OCI-LY3 (cell line): ENCODE measurements at regions not wholly inside any gene's neighbourhood (a gene's known extent, or its start where the extent isn't known, plus 50 kb on each side); places are given as distances from the start of the nearest gene placed in this dataset.

Experiments used
- H2AFZ ChIP-seq: fragments of 200-600, 300-600 bp; shearing (Covaris generic); 2 replicates; pipeline ENCODE4 v1.6.0; 2014; ENCODE audit warnings: antibody characterized with exemption, low read depth, low read length
- H3K27ac ChIP-seq: fragments of 200-600, 300-600 bp; sonication (generic); 2 replicates; pipeline ENCODE4 v1.5.1; 2014; ENCODE audit warnings: mild to moderate bottlenecking, low read length, moderate library complexity, mixed read lengths
- H3K27me3 ChIP-seq: fragments of 200-600, 300-600 bp; sonication (generic); 2 replicates; pipeline ENCODE4 v1.6.1; 2014; ENCODE audit warnings: low read depth, low read length, mixed read lengths
- H3K36me3 ChIP-seq: fragments of 200-600, 300-600 bp; sonication (generic); replicated peaks from 2 replicates; pipeline ENCODE3; 2014; ENCODE audit warnings: low read depth, low read length, mixed read lengths
- H3K4me1 ChIP-seq: fragments of 300-600, 200-600 bp; sonication (generic); 2 replicates; pipeline ENCODE4 v1.6.1; 2014; ENCODE audit warnings: low read length, mixed read lengths
- H3K4me2 ChIP-seq: fragments of 200-600, 300-600 bp; sonication (generic); 2 replicates; pipeline ENCODE4 v1.6.1; 2014; ENCODE audit warnings: low read length, mixed read lengths
- H3K4me3 ChIP-seq: fragments of 300-600, 200-600 bp; sonication (generic); 2 replicates; pipeline ENCODE4 v1.5.1; 2014; ENCODE audit warnings: antibody characterized with exemption, mild to moderate bottlenecking, low read length, moderate library complexity
- H3K79me2 ChIP-seq: fragments of 300-600, 200-600 bp; shearing (Covaris generic); 2 replicates; pipeline ENCODE4 v1.6.1; 2014; ENCODE audit warnings: mild to moderate bottlenecking, low read length, mixed read lengths
- H3K9ac ChIP-seq: fragments of 300-600, 200-600 bp; shearing (Covaris generic); 2 replicates; pipeline ENCODE4 v1.6.0; 2014; ENCODE audit warnings: mild to moderate bottlenecking, low read length, moderate library complexity
- H3K9me3 ChIP-seq: fragments of 200-600, 300-600 bp; shearing (Covaris generic); 2 replicates; pipeline ENCODE4 v1.6.1; 2014; ENCODE audit warnings: low read length, mixed read lengths; ENCODE audit not compliant: insufficient read depth
- H4K20me1 ChIP-seq: fragments of 200-600, 300-600 bp; sonication (generic); 2 replicates; pipeline ENCODE4 v1.6.1; 2016; ENCODE audit warnings: low read length, mixed read lengths; ENCODE audit not compliant: insufficient read depth
- CTCF ChIP-seq: fragments of 200-600, 300-600 bp; sonication (generic); IDR thresholded peaks from 2 replicates; pipeline ENCODE4 v1.5.1; 2014; ENCODE audit warnings: antibody characterized with exemption, low read length, low read depth
- EZH2phosphoT487 ChIP-seq: fragments of 200-600 bp; shearing (Covaris generic); IDR thresholded peaks from 2 replicates; pipeline ENCODE4 v1.6.1; 2018; ENCODE audit warnings: antibody characterized with exemption, mixed run types, low read depth

DNA sequence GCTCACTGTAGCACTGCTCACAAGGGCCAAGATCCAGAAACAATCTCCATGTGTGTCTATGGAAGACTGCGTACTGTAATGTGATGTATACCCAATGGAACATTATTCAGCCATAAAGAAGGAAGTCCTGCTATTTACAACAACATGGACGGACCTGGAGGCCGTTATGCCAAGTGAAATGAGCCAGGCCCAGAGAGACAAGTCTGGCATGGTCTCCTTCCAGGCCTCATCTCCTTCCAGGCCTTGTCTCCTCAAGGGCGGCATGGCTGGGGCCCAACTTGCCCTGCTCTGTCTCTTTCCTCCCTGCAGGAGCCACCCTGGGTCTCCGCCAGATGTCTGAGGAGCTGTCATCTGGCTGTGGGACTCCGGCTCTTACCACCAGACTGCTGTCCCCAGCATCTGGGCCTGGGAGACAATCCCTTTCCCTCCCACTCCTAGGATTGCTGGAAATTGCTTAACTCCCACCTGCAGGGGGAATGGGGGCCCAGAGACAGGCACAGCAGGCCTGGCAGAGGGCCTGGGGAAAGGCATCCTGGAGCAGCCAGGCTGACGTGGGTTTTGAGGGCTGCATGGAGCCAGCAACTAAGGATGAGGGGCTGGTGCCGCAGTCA lies 1326.6 kb downstream of the TBC1D22A start:
- Histone ChIP-seq H3K79me2 (no peaks in the 10 kb centered on the region), H3K4me2 (no peak overlapping the region), H3K9me3 (no peaks in the 10 kb centered on the region), H4K20me1 (no peaks in the 10 kb centered on the region), H3K36me3 (no peaks in the 10 kb centered on the region), H3K9ac (no peak overlapping the region), H3K27ac (no peak overlapping the region), H2AFZ (no peak overlapping the region), H3K4me3 (no peak overlapping the region), H3K4me1 (peaks cover 28% of the 10 kb centered on the region), H3K27me3 (no peaks in the 10 kb centered on the region)
- TF ChIP-seq EZH2phosphoT487, result no peak
- no peak for TF ChIP-seq CTCF

GRCh38 chr22:48088251-48088650 lies 1325.8 kb downstream of the TBC1D22A start:
- no peaks in the 10 kb centered on the region for H3K79me2 ChIP-seq
- no peak overlapping the region for H3K4me3 ChIP-seq
- H2AFZ ChIP-seq, result no peak overlapping the region
- H3K9ac ChIP-seq, result no peak overlapping the region
- peaks cover 32% of the 10 kb centered on the region for H3K4me1 ChIP-seq
- H3K4me2 ChIP-seq, result no peak overlapping the region
- TF ChIP-seq CTCF (no peak), EZH2phosphoT487 (no peak)
- no peaks in the 10 kb centered on the region for H3K9me3 ChIP-seq
- no peaks in the 10 kb centered on the region for H3K27me3 ChIP-seq
- no peak overlapping the region for H3K27ac ChIP-seq
- no peaks in the 10 kb centered on the region for H3K36me3 ChIP-seq
- no peaks in the 10 kb centered on the region for H4K20me1 ChIP-seq

DNA sequence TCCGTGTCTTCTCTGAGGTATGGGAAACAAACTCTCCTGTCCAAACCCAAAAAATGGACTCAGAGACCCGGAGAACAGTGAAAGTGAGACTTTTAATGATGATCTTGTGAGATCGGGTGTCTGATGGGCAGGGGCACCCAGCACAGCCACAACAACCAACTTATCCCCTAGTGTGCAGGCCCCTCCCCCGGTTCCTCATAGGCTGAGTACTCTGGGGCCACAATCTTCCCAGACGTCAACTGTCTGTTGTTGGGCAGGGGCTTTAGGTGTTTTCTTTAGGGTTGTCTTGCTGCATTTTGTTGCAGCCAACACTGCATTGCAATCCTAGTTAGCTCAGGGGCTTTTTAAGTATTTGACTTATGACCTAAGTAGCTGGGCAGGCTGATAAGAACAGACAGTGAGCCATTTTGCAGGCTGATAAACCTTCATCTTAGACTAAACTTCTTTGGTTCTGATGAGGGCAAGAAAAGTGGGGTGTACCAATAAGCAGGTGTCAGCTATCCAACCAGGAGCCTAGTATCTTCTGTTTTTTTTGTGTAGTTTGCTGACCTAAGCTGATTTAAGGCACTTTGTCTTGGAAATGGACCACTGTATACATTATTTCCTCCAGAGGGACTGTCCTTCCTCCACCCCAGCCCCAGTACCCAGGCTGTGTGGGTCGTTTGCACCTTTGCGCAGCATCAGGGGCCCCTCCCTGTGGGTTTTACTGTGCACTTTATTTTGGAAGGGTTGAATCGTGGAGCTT lies 1323.6 kb downstream of the TBC1D22A start:
- Histone ChIP-seq H3K4me1 (peaks cover 23% of the 10 kb centered on the region), H3K9ac (no peak overlapping the region), H3K27me3 (no peaks in the 10 kb centered on the region), H3K79me2 (no peaks in the 10 kb centered on the region), H2AFZ (no peak overlapping the region), H3K27ac (no peak overlapping the region), H3K36me3 (no peaks in the 10 kb centered on the region), H4K20me1 (no peaks in the 10 kb centered on the region), H3K4me2 (no peak overlapping the region), H3K4me3 (no peak overlapping the region), H3K9me3 (no peaks in the 10 kb centered on the region)
- TF ChIP-seq CTCF, result no peak
- TF ChIP-seq EZH2phosphoT487, result no peak

DNA sequence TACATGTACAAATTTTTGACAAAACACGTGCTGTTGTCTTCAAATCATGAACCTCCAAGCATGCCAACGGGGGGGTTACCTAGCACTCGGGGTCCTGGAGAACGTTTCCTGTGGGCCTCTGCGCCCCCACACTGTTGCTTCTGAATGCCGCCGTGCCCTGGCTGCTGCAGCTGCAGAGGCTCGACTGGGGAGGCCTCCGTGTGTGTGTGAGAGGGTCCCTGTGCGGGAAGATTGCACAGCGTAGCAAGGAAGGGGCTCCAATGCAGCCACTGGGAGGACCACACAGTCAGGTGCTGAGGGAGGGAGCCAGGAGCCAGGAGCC lies 1322.2 kb downstream of the TBC1D22A start:
- TF ChIP-seq CTCF, result no peak
- TF ChIP-seq EZH2phosphoT487, result no peak
- Histone ChIP-seq H3K27ac (no peak overlapping the region), H3K27me3 (0 out of 2 replicates have a peak, but pooled peaks cover 1% of the 10 kb centered on the region), H4K20me1 (no peaks in the 10 kb centered on the region), H2AFZ (no peak overlapping the region), H3K9ac (no peak overlapping the region), H3K36me3 (no peaks in the 10 kb centered on the region), H3K9me3 (no peaks in the 10 kb centered on the region), H3K4me2 (peak overlapping the region; percentile 58; the same call in 1 of the 2 replicates), H3K4me1 (peaks cover 16% of the 10 kb centered on the region), H3K4me3 (no peak overlapping the region), H3K79me2 (no peaks in the 10 kb centered on the region)
